GM23338 (cell line): ENCODE measurements at regions not wholly inside any gene's neighbourhood (a gene's known extent, or its start where the extent isn't known, plus 50 kb on each side); places are given as distances from the start of the nearest gene placed in this dataset.
"Not testable (repeated sequence)": the region's sequence is repeated elsewhere in the genome, so short reads cannot be mapped to it uniquely, and the experiment has no call there.

Experiments used
- ATAC-seq: fragments of 200-7000 bp; cut with Tn5 transposase; 3 replicates; pipeline ENCODE4 v1.9.1; 2020
- DNase-seq: peaks from one replicate; pipeline ENCODE4 v3.0.0-alpha.2; 2015; ENCODE audit warnings: low spot score
- H2AFZ ChIP-seq: fragments of 200-600 bp; sonication (generic); 2 replicates; pipeline ENCODE4 v1.8.0; 2016; ENCODE audit warnings: antibody characterized with exemption, mild to moderate bottlenecking, moderate library complexity
- H3F3A ChIP-seq: fragments of 200-600 bp; sonication (generic); replicated peaks from 2 replicates; pipeline ENCODE4 v1.8.0; 2017; ENCODE audit warnings: antibody characterized with exemption, mixed run types, low read depth
- H3K27ac ChIP-seq: fragments of 200-600 bp; sonication (generic); 2 replicates; pipeline ENCODE4 v1.6.1; 2016; ENCODE audit warnings: low read depth
- H3K27me3 ChIP-seq: fragments of 200-600 bp; sonication (generic); 2 replicates; pipeline ENCODE4 v1.8.0; 2016; ENCODE audit warnings: mild to moderate bottlenecking, mixed run types, moderate library complexity; ENCODE audit not compliant: insufficient read depth
- H3K36me3 ChIP-seq: fragments of 200-600 bp; sonication (generic); 2 replicates; pipeline ENCODE4 v1.8.0; 2016; ENCODE audit warnings: mild to moderate bottlenecking; ENCODE audit not compliant: insufficient read depth
- H3K4me1 ChIP-seq: fragments of 200-600 bp; sonication (generic); 2 replicates; pipeline ENCODE4 v1.8.0; 2016; ENCODE audit warnings: mild to moderate bottlenecking, moderate library complexity; ENCODE audit not compliant: insufficient read depth
- H3K4me2 ChIP-seq: fragments of 200-600 bp; sonication (generic); 2 replicates; pipeline ENCODE4 v1.7.1; 2017; ENCODE audit warnings: mixed run types
- H3K4me3 ChIP-seq: fragments of 200-600 bp; sonication (generic); 2 replicates; pipeline ENCODE4 v1.6.1; 2016; ENCODE audit warnings: mixed run types
- H3K79me2 ChIP-seq: fragments of 200-600 bp; sonication (generic); replicated peaks from 2 replicates; pipeline ENCODE4 v1.8.0; 2017; ENCODE audit warnings: mild to moderate bottlenecking; ENCODE audit not compliant: insufficient read depth
- H3K9me2 ChIP-seq: fragments of 200-600 bp; sonication (generic); 2 replicates; pipeline ENCODE4 v1.8.0; 2017; ENCODE audit not compliant: insufficient read depth
- H4K20me1 ChIP-seq: fragments of 200-600 bp; sonication (generic); replicated peaks from 2 replicates; pipeline ENCODE4 v1.8.0; 2017; ENCODE audit warnings: mild to moderate bottlenecking; ENCODE audit not compliant: insufficient read depth
- H3K27ac Mint-ChIP-seq: 2 replicates; pipeline ENCODE4 v1.8.0; 2020; ENCODE audit warnings: inconsistent platforms, mild to moderate bottlenecking, moderate library complexity, mixed read lengths
- H3K27me3 Mint-ChIP-seq: 3 replicates; pipeline ENCODE4 v1.8.0; 2022; ENCODE audit warnings: low read depth, mild to moderate bottlenecking, moderate library complexity, mixed read lengths, inconsistent platforms; ENCODE audit not compliant: insufficient read depth, poor library complexity
- H3K36me3 Mint-ChIP-seq: 3 replicates; pipeline ENCODE4 v1.8.0; 2021; ENCODE audit warnings: low read depth, mild to moderate bottlenecking, inconsistent platforms, moderate library complexity, mixed read lengths
- H3K4me1 Mint-ChIP-seq: 3 replicates; pipeline ENCODE4 v1.8.0; 2020; ENCODE audit warnings: mild to moderate bottlenecking, inconsistent platforms, mixed read lengths
- H3K4me3 Mint-ChIP-seq: 3 replicates; pipeline ENCODE4 v1.8.0; 2021; ENCODE audit warnings: moderate library complexity, mild to moderate bottlenecking, inconsistent platforms, mixed read lengths
- H3K9me3 Mint-ChIP-seq: 3 replicates; pipeline ENCODE4 v1.8.0; 2020; ENCODE audit warnings: moderate library complexity, mild to moderate bottlenecking, inconsistent platforms, mixed read lengths
- CREB1 ChIP-seq: fragments of 250-450 bp; sonication (Bioruptor Pico); IDR thresholded peaks from 2 replicates; pipeline ENCODE4 v1.5.0; 2020; ENCODE audit warnings: low read depth, mild to moderate bottlenecking, moderate library complexity
- CTCF ChIP-seq, 2 experiments: fragments of 200-600 bp in 1 of 2; sonication (generic) in 1 of 2; conservative IDR thresholded peaks; 2 replicates each; pipeline versions ENCODE4 v1.5.1 to v1.6.1; 2016 to 2017; ENCODE audit warnings: antibody characterized with exemption in 2 of 2, low read depth in 2 of 2, mild to moderate bottlenecking in 2 of 2, moderate library complexity in 1 of 2
- ETS1 ChIP-seq: IDR thresholded peaks from 2 replicates; pipeline ENCODE4 v1.6.1; 2016; ENCODE audit warnings: antibody characterized with exemption
- EZH2 ChIP-seq: fragments of 200-600 bp; sonication (generic); IDR thresholded peaks from one replicate; pipeline ENCODE4 v1.8.0; 2017; ENCODE audit warnings: antibody characterized with exemption, mild to moderate bottlenecking, low read depth; ENCODE audit not compliant: unreplicated experiment
- JUNB ChIP-seq: IDR thresholded peaks from one replicate; pipeline ENCODE4 v1.6.1; 2016; ENCODE audit warnings: antibody characterized with exemption; ENCODE audit not compliant: unreplicated experiment
- NANOG ChIP-seq: IDR thresholded peaks from 2 replicates; pipeline ENCODE4 v1.6.1; 2016; ENCODE audit warnings: antibody characterized with exemption, borderline replicate concordance
- POLR2AphosphoS5 ChIP-seq: IDR thresholded peaks from 2 replicates; pipeline ENCODE4 v1.6.1; 2016; ENCODE audit warnings: antibody characterized with exemption, low read depth
- REST ChIP-seq: IDR thresholded peaks from one replicate; pipeline ENCODE4 v1.6.1; 2018; ENCODE audit warnings: antibody characterized with exemption; ENCODE audit not compliant: unreplicated experiment
- STAT1 ChIP-seq: IDR thresholded peaks from one replicate; pipeline ENCODE4 v1.6.1; 2016; ENCODE audit warnings: antibody characterized with exemption; ENCODE audit not compliant: unreplicated experiment
- ZNF114 ChIP-seq: fragments of 250-450 bp; sonication (Bioruptor Pico); IDR thresholded peaks from 2 replicates; pipeline ENCODE4 v1.5.0; 2020; ENCODE audit warnings: mild to moderate bottlenecking, moderate library complexity
- ZNF462 ChIP-seq: fragments of 250-450 bp; sonication (Bioruptor Pico); IDR thresholded peaks from 2 replicates; pipeline ENCODE4 v1.5.0; 2020; ENCODE audit warnings: mild to moderate bottlenecking, moderate library complexity

GRCh38 chr7:24629958-24630357 is 56.7 kb downstream of the PALS2 start:
- peaks cover 51% of the 10 kb centered on the region for H3K36me3 Mint-ChIP-seq
- H3K4me3 Mint-ChIP-seq, H3K27ac Mint-ChIP-seq, H3K4me2 ChIP-seq, H3K4me1 Mint-ChIP-seq, H3K27me3 Mint-ChIP-seq, H3K36me3 ChIP-seq, H3K9me3 Mint-ChIP-seq, H3K4me1 ChIP-seq, H3K4me3 ChIP-seq, H3K9me2 ChIP-seq, H3F3A ChIP-seq, H4K20me1 ChIP-seq, ATAC-seq, DNase-seq, H3K27me3 ChIP-seq, H3K27ac ChIP-seq, H2AFZ ChIP-seq: not testable (repeated sequence)
- H3K79me2 ChIP-seq: peaks cover 52% of the 10 kb centered on the region

- H3K9me3 Mint-ChIP-seq: no peaks in the 10 kb centered on the region
- Histone ChIP-seq H3K9me2 (no peaks in the 10 kb centered on the region), H3K79me2 (peaks cover 52% of the 10 kb centered on the region), H3F3A (no peaks in the 10 kb centered on the region), H3K36me3 (no peaks in the 10 kb centered on the region), H2AFZ (no peak overlapping the region), H4K20me1 (no peaks in the 10 kb centered on the region), H3K27me3 (no peaks in the 10 kb centered on the region), H3K4me2 (no peak overlapping the region), H3K27ac (no peak overlapping the region), H3K4me1 (no peaks in the 10 kb centered on the region), H3K4me3 (no peak overlapping the region)
- H3K36me3 Mint-ChIP-seq: peaks cover 48% of the 10 kb centered on the region
- H3K4me3 Mint-ChIP-seq: no peak overlapping the region
- H3K4me1 Mint-ChIP-seq: no peaks in the 10 kb centered on the region; the same call in 2 of the 3 replicates
- H3K27me3 Mint-ChIP-seq: peaks cover 1% of the 10 kb centered on the region
- no peak overlapping the region for H3K27ac Mint-ChIP-seq
- no peak for DNase-seq
- no peak for ATAC-seq
- TF ChIP-seq ZNF114 (CRISPR knock-in tag) (no peak), ZNF462 (CRISPR knock-in tag) (no peak), REST (no peak), STAT1 (no peak), NANOG (no peak), ETS1 (no peak), CREB1 (no peak), POLR2AphosphoS5 (no peak), EZH2 (no peak), CTCF (conservative IDR thresholded peaks at IDR 0.05; ENCODE audit: low read depth in 2 of 2) (no peak), JUNB (no peak)
Observed at GRCh38 chr7:24630596-24630995, 57.3 kb downstream of the PALS2 start.
